GM10266 (cell line): ENCODE measurements at regions not wholly inside any gene's neighbourhood (a gene's known extent, or its start where the extent isn't known, plus 50 kb on each side); places are given as distances from the start of the nearest gene placed in this dataset.
"Not testable (repeated sequence)": the region's sequence is repeated elsewhere in the genome, so short reads cannot be mapped to it uniquely, and the experiment has no call there.

Source experiments
- DNase-seq: peaks from one replicate; pipeline ENCODE4 v3.0.0; 2012; ENCODE audit errors: extremely low spot score
- CTCF ChIP-seq: IDR thresholded peaks from 2 replicates; pipeline ENCODE4 v1.5.1; 2012; ENCODE audit warnings: mild to moderate bottlenecking, low read depth; ENCODE audit not compliant: control insufficient read depth, insufficient read depth; ENCODE audit errors: missing control alignments

GRCh38 chr5:122691931-122692330, 82.9 kb upstream of the SNX2 start:
- no peak for DNase-seq
- no peak for TF ChIP-seq CTCF

DNA sequence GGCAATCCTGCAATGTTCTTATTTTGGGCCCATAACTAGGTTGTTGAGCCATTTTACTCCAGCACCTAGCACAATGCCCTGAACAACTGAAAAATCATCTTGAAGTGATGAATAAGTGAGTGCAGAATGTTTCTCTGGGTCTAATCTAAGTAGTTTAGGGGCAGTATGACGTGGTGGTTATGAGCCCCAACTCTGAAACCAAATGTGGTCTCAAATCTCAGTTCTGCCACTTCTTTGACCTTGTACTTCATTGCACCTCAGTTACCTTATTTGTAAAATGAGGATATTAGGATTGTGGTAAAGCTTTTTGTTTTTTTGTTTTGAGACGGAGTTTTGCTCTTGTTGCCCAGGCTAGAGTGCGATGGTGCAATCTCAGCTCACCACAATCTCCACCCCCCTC, 80.9 kb upstream of the SNX2 start:
- DNase-seq = no peak
- TF ChIP-seq CTCF = no peak

DNA sequence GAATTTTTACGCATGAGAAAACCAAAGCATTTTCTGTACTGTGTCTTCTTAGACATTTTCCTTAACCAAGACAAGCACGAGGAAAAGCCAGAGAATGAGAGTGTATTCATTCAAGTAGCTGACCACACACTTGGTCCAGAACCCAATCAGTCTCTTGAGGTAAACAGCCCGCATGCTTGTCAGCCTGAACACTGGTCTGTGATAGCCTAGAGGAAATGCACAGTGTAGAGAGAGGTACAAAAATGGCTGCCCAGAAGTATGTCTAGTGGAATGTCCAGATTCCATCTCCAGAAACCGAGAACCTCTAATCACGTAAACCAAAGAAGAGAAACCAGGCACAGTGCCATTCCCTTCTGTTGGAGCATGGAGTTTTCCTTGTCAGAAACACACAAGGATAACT, 80.0 kb upstream of the SNX2 start:
- no peak for TF ChIP-seq CTCF
- DNase-seq = no peak

DNA sequence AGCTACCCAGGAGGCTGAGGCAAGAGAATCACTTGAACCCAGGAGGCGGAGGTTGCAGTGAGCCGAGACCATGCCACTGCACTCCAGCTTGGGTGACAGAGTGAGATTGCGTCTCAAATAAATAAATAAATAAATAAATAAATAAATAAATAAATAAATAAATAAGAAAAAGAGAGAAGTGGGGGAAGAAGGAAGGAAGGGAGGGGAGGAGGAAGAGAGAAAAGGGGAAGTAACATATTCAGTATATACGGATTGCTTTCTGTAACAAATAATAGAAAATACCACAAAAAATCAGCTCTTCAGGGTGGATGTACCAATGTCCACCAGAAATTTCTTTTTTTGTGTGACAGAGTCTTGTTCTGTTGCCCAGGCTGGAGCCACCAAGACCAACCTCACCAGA, 78.1 kb upstream of the SNX2 start:
- not testable (repeated sequence) for DNase-seq

- TF ChIP-seq CTCF = no peak
- no peak for DNase-seq
Measured at GRCh38 chr5:122697191-122697590, 77.7 kb upstream of the SNX2 start.

DNA sequence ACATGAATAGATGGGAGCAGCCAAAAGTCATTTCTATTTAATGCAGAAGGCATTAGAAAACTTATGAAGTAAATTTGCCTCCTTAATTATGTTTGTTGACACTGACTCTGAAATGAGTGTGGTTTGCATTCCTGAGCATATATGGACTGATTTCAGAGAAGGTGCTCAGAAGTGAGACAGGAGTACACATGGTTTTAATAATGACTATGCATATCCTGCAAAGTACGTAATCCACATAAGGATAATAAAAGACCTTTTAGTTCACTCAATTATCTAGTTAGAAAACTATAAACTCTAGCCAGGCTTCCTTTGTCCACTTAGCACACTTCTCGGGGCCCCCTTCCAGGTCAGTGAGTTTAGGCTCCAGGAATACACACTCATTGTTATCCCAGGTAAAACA, 75.7 kb upstream of the SNX2 start:
- no peak for DNase-seq
- TF ChIP-seq CTCF = no peak

GRCh38 chr5:122701640-122702523, 73.0 kb upstream of the SNX2 start:
- DNase-seq = peak; percentile 52
- no peak for TF ChIP-seq CTCF

DNA sequence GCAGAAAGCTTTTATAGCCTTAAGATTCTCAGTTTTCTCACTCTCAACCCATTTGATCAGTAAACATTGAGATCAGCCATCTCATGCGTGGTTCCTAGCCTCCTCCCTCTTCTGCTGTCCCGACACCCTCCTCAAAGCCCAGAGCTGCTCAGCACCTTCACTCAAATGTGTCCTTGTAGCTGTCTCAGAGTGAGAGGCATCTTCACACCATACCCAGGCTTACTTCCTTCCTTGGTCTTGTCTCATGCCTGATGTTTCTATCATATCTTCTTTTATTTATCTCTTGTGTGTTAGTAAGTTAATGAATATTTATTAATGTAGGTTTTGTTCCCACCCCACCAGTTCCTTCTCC, 72.4 kb upstream of the SNX2 start:
- DNase-seq = no peak

More for the DNA sequence above, 72.4 kb upstream of the SNX2 start:
- no peak for TF ChIP-seq CTCF
